Peyer's patch (tissue), 4 donors: ENCODE measurements at regions not wholly inside any gene's neighbourhood (a gene's known extent, or its start where the extent isn't known, plus 50 kb on each side); places are given as distances from the start of the nearest gene placed in this dataset.

Source experiments
- CTCF ChIP-seq, 6 experiments: fragments of 450-650 bp in 4 of 6; fragments of 200-600 bp in 2 of 6; sonication (generic) in 1 of 6; IDR thresholded peaks; one replicate each; pipeline ENCODE4 v1.5.1; 2017 to 2019; ENCODE audit warnings: antibody characterized with exemption in 6 of 6, mild to moderate bottlenecking in 3 of 6, moderate library complexity in 1 of 6
- POLR2A ChIP-seq, 2 donors: fragments of 450-650 bp; IDR thresholded peaks; one replicate each; pipeline ENCODE4 v1.5.1; 2017; ENCODE audit warnings: antibody characterized with exemption in 2 of 2, mild to moderate bottlenecking in 2 of 2, moderate library complexity in 2 of 2

- TF ChIP-seq CTCF (IDR thresholded peaks at IDR 0.05) (no peak), POLR2A (IDR thresholded peaks at IDR 0.05) (no peak)
Observed at GRCh38 chr10:128560993-128561392, 434.8 kb upstream of the MKI67 start.
